ENCODE measurements at regions not wholly inside any gene's neighbourhood (a gene's known extent, or its start where the extent isn't known, plus 50 kb on each side); places are given as distances from the start of the nearest gene placed in this dataset.
"Not testable (repeated sequence)": the region's sequence is repeated elsewhere in the genome, so short reads cannot be mapped to it uniquely, and the experiment has no call there.

DNA sequence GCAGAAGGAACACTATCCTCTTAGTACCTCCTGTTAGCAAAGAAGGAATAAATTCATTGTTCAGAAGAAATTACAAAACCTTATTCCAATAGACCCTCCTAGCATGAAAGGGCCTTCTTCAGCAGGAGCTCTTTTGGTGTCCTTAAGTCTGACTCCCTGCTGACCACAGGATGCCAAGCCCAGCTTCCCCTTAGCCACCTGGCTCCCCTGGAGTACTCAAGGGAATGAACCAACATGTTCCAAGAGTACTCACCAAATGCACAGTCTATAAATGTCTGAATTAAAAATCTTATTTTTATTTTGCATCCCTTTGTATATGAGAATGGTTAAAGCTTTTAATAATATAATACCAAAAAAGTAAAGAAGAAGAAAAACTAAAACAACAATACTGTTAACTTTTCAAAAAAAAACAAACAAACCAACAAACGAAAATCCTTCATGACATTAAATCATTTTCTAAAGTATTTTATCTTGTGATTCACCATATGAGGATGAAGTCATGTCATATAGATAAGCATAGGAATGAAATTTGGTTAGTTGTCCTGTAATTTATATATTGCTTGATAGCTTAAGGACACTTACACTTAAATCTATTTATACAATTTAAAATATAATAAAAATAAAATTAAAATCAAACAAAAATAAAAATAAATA lies 1355.1 kb downstream of the HACE1 start:
- DNase-seq: no peak

- not testable (repeated sequence) for DNase-seq
Observed at GRCh38 chr6:103496588-103496987, 1363.1 kb downstream of the HACE1 start.

DNA sequence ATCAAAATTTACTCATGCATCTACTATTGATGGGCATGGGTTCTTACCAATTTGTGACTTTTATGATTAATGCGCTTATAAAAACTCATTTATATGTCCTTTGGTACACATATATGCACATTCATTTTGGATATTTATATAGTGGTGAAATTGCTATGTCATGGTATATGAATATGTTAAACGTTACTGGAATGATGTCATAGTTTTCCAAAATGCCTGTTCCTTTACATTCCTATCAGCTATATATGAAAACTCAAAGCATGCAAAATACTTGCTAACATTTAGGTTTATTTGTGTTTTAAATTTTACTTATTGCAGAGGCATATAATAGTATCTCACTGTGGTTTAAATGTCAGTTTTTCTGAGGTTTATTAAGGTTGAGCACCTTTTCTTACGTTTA lies 1403.1 kb downstream of the HACE1 start:
- no peak for DNase-seq

GRCh38 chr6:103455275-103455674 lies 1404.4 kb downstream of the HACE1 start:
- DNase-seq: no peak

DNA sequence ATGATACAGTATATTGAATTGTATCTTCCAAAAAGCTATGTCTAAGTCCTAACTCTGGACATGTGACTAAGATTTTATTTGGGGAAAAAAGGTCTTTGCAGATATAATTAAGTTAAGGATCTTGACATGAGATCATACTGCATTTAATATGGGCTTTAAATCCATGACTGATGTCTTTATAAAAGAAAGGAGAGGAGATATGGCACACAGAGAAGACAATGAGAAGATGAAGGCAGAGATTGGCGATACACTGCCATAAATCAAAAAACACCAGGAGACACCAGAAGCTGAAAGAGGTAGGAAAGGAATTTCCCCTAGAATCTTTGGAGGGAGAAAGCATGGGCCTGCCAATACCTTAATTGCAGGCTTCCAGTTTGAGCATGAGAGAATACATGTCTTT lies 1450.2 kb downstream of the HACE1 start:
- DNase-seq: no peak

GRCh38 chr6:103405321-103405720 lies 1454.4 kb downstream of the HACE1 start:
- DNase-seq: no peak

DNA sequence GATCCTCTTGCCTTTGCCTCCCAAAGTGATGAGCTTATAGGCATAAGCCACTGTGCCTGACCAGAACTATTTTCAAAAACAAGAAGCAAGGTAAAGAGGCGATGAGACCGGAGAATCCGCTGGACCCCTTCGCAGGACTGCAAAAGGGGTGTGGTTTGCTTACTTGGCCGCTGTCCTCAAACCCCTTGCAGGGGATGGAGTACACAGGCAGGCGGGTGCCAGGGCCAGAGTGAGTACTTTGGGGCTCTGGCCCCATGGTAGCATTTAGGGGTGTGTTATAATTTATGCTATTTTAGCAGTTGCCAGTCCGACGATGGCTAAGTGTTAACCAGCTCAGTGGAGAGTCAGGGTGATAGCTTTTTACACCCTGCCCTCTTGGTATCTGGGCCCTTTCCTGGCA lies 1454.9 kb downstream of the HACE1 start:
- DNase-seq: no peak

DNA sequence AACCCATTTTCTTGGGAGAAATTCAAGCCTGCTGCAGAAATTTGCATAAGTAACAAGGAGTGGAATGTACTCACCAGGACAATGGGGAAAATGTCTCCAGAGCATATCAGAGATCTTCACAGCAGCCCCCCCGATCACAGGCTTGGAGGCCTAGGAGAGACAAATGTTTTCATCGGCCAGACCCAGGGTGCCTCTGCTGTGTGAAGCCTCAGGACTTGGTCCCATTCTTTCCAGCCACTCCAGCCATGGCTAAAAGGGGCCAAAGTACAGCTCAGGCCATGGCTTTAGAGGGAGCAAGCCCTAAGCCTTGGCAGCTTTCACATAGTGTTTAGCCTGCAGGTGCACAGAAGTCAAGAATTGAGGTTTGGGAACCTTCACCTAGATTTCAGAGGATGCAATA lies 1463.0 kb downstream of the HACE1 start:
- DNase-seq: no peak

GRCh38 chr6:103379272-103379671 lies 1480.4 kb downstream of the HACE1 start:
- DNase-seq: no peak

- no peak for DNase-seq
Observed at GRCh38 chr6:103367212-103367611, 1492.5 kb downstream of the HACE1 start.

- no peak for DNase-seq
Observed at GRCh38 chr6:103356531-103356930, 1503.2 kb downstream of the HACE1 start.

DNA sequence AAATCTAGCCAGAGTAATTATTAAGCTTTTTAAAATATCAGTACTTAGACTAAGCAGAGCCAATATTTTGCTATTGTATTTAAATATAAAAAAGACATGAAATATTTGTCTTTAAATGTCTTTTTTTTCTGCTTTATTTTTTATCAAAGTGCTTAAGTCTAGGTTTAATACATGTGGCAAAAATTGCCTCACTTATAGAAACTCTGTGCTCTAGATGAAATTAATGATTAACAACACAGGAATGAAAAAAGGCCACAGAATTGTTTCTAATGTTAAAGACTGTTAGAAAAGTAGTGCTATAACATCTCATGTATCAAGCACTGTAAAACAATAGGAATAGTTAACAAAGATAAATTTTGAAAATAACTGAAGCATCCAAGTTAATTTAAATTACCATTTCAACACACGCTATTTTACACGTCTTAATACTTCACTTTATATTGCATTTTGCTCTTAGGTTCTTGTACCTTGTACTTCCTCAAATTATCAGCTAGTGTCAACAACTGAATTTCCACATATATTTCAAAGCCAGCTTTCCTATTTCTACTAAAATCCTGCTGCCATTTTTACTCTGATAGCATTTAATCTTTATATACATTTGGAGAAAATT lies 1515.1 kb downstream of the HACE1 start:
- no peak for DNase-seq

DNA sequence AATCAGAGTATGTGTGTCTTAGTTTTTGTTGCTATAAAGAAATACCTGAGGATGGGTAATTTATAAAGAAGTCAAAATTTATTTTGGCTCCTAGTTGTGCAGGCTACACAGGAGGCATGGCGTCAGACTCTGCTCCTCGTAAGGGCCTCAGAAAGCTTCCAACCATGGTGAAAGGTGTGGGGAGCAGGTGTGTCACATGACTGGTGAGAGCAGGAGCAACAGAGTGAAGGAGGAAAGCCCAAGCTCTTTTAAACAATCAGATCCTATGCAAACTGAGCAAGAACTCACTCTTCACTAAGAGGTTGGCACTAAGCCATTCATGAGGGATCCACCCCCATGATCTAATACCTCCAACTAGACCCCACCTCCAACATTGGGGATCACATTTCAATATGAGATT lies 1524.3 kb downstream of the HACE1 start:
- no peak for DNase-seq

DNA sequence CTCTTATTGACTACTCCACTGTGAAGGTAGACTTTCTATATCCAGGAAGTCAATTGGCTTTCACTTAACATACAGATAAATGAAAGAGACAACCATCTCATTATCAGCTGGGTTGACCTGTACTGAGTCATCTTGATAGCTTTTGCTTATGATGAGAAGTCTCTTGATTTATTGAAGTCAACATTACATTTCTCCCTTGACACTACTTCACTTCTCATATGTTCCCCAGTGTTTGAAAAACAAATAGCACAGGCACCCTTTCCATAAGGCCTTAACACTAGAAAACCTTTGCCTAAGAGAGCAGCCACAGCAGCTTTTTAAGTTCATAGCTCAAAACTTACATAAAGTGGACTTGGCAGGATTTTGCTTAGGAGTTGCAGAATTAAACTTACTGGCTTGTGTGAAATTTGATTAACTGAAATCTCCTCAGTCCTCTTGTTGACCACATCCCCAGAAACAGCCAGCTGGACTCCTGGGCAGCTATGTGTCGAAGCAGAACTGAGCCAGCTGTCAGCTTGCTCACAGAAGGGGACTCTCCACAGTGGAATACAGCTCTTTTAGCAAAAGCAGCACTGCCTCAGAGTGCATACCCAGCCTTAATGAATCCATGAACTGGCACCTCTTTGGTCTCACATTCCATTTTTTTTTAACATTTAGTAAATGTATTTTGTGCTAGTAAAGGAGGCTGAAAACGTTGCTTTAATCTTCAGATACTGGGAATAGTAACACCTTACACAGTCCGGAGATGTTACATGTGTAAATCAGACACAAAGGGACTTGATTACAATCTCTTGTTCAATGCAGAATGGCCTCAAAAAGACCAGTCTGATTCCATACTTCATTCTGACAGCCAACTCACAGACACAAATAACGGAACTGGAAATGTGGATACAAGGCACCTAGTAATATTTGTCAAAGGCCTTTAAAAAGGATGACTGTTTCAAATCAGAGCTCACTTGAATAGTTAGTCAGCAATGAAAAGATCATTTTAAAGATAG lies 1532.7 kb downstream of the HACE1 start:
- DNase-seq: no peak

DNA sequence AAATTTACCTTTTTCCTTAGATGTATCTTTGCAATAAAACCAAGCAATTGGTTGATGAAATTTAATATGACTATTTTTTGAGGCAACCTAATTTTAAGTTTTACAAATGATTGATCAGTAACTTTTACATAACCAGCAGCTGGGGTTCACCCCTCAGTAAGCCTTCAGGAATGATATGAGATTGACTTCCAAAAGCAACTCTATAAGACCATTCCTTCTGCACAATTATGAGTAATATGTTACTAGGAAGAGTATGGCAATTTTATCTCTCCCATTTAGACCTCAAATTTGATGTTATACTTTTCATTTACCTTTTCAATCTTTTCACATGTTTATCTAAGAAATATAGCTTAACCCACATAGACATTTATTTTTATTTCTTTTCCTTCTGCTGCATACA lies 1546.3 kb downstream of the HACE1 start:
- no peak for DNase-seq

- DNase-seq: not testable (repeated sequence)
Observed at GRCh38 chr6:103294376-103294775, 1565.3 kb downstream of the HACE1 start.

DNA sequence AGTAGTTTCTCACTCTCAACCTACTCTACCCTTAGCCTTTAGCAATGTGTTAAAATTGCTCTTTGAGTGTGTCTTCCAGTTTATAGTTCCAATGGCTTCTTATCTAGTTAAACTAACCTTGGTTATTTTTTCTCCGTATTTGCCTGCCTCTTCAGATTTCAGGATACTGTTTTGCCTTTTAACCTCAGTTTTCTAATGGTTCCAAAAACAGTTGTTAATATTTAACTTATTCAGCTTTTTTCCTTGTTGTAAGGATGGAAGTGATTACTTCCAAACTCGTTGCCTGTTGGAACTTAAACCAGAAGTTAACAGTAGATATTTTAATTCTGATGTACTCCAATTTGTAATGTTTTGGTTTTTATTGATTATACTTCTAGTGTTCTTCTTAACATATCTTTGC lies 1574.9 kb downstream of the HACE1 start:
- no peak for DNase-seq

- DNase-seq: no peak
Observed at GRCh38 chr6:103280417-103280816, 1579.3 kb downstream of the HACE1 start.

DNA sequence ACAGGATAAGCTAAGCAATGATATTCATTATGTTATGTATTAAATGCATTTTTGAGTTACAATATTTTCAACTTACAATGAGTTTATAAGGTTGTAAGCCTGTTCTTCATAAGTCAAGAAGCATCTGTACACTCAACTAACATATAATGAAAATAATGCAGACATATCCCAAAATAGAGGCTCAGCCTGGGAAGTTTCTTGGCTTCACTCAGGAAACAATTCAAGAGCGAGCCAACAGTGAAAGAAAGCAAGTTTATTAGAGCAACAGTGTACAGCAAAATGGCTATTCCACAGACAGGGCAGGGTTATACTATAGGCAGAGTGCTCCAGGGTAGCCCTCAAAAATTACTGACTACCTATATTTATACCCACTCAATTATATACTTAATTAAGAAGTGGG lies 1581.8 kb downstream of the HACE1 start:
- no peak for DNase-seq

- no peak for DNase-seq
Observed at GRCh38 chr6:103273048-103273447, 1586.7 kb downstream of the HACE1 start.

GRCh38 chr6:103269581-103269980 lies 1590.1 kb downstream of the HACE1 start:
- no peak for DNase-seq

- no peak for DNase-seq
Observed at GRCh38 chr6:103268335-103268734, 1591.4 kb downstream of the HACE1 start.

- DNase-seq: no peak
Observed at GRCh38 chr6:103264020-103264419, 1595.7 kb downstream of the HACE1 start.

- no peak for DNase-seq
Observed at GRCh38 chr6:103255132-103255531, 1604.6 kb downstream of the HACE1 start.

Data from activated CD4-positive, alpha-beta T cell treated with anti-CD3 and anti-CD28 coated beads, Interleukin-10, Interleukin-2, amounts not matched to agents 100 ng/mL and 50 ng/mL, durations not matched to agents 16 hours and 8 hours (primary cell).